ENCODE measurements at regions not wholly inside any gene's neighbourhood (a gene's known extent, or its start where the extent isn't known, plus 50 kb on each side); places are given as distances from the start of the nearest gene placed in this dataset.

GRCh38 chr19:13705201-13705600 is 59.1 kb upstream of the MRI1 start:
- no peak for TF ChIP-seq CTCF (conservative IDR thresholded peaks at IDR 0.05; ENCODE audit: low read depth, low read length)
- no peak for TF ChIP-seq EZH2 (IDR thresholded peaks at IDR 0.05; ENCODE audit: borderline replicate concordance, low read depth, low read length, poor library complexity, severe bottlenecking)
- H3K36me3 ChIP-seq (ENCODE audit: insufficient read depth, low read length, poor library complexity, severe bottlenecking) = no peaks in the 10 kb centered on the region
- H3K4me3 ChIP-seq (ENCODE audit: low read depth, low read length, poor library complexity, severe bottlenecking) = no peak overlapping the region
- peaks cover 11% of the 10 kb centered on the region for H3K4me1 ChIP-seq (ENCODE audit: insufficient read depth, low read length, poor library complexity, severe bottlenecking)
- H3K9me3 ChIP-seq (ENCODE audit: low read depth, low read length, poor library complexity, severe bottlenecking) = no peaks in the 10 kb centered on the region
- CTCF ChIA-PET = no interaction called here
- no peak overlapping the region for H3K27ac ChIP-seq (ENCODE audit: low read depth, low read length, poor library complexity, severe bottlenecking)
- intact Hi-C loops (cut with micrococcal nuclease; ENCODE audit: unreplicated experiment) = no loop called here
- POLR2A ChIA-PET (ENCODE audit: low non-redundant PET) = no interaction called here
- no peak for DNase-seq (ENCODE audit: low spot score)
- BruUV-seq (replicated peaks) = no TSS peak
- no peaks in the 10 kb centered on the region for H3K27me3 ChIP-seq (replicated peaks; ENCODE audit: insufficient read depth, low read depth, low read length, poor library complexity)

GRCh38 chr19:13701624-13702023 is 62.7 kb upstream of the MRI1 start:
- intact Hi-C loops (cut with micrococcal nuclease; ENCODE audit: unreplicated experiment) = no loop called here
- H3K27ac ChIP-seq (ENCODE audit: low read depth, low read length, poor library complexity, severe bottlenecking) = no peak overlapping the region
- DNase-seq (ENCODE audit: low spot score) = no peak
- ChIA-PET POLR2A (ENCODE audit: low non-redundant PET) (no interaction called here), CTCF (no interaction called here)
- peaks cover 13% of the 10 kb centered on the region for H3K4me1 ChIP-seq (ENCODE audit: insufficient read depth, low read length, poor library complexity, severe bottlenecking)
- no peaks in the 10 kb centered on the region for H3K36me3 ChIP-seq (ENCODE audit: insufficient read depth, low read length, poor library complexity, severe bottlenecking)
- no TSS peak for BruUV-seq (replicated peaks)
- H3K27me3 ChIP-seq (replicated peaks; ENCODE audit: insufficient read depth, low read depth, low read length, poor library complexity) = no peaks in the 10 kb centered on the region
- H3K9me3 ChIP-seq (ENCODE audit: low read depth, low read length, poor library complexity, severe bottlenecking) = no peaks in the 10 kb centered on the region
- TF ChIP-seq CTCF (conservative IDR thresholded peaks at IDR 0.05; ENCODE audit: low read depth, low read length) = no peak
- TF ChIP-seq EZH2 (IDR thresholded peaks at IDR 0.05; ENCODE audit: borderline replicate concordance, low read depth, low read length, poor library complexity, severe bottlenecking) = no peak
- no peak overlapping the region for H3K4me3 ChIP-seq (ENCODE audit: low read depth, low read length, poor library complexity, severe bottlenecking)

- Histone ChIP-seq H3K9me3 (ENCODE audit: low read depth, low read length, poor library complexity, severe bottlenecking) (no peaks in the 10 kb centered on the region), H3K36me3 (ENCODE audit: insufficient read depth, low read length, poor library complexity, severe bottlenecking) (no peaks in the 10 kb centered on the region), H3K27ac (ENCODE audit: low read depth, low read length, poor library complexity, severe bottlenecking) (no peak overlapping the region), H3K4me3 (ENCODE audit: low read depth, low read length, poor library complexity, severe bottlenecking) (no peak overlapping the region), H3K4me1 (ENCODE audit: insufficient read depth, low read length, poor library complexity, severe bottlenecking) (peaks cover 13% of the 10 kb centered on the region), H3K27me3 (replicated peaks; ENCODE audit: insufficient read depth, low read depth, low read length, poor library complexity) (no peaks in the 10 kb centered on the region)
- ChIA-PET POLR2A (ENCODE audit: low non-redundant PET) (no interaction called here), CTCF (no interaction called here)
- TF ChIP-seq EZH2 (IDR thresholded peaks at IDR 0.05; ENCODE audit: borderline replicate concordance, low read depth, low read length, poor library complexity, severe bottlenecking) = no peak
- no peak for TF ChIP-seq CTCF (conservative IDR thresholded peaks at IDR 0.05; ENCODE audit: low read depth, low read length)
- intact Hi-C loops (cut with micrococcal nuclease; ENCODE audit: unreplicated experiment) = no loop called here
- BruUV-seq (replicated peaks) = no TSS peak
- no peak for DNase-seq (ENCODE audit: low spot score)
Measured at GRCh38 chr19:13700621-13701020, 63.7 kb upstream of the MRI1 start.
